ENCODE measurements at regions not wholly inside any gene's neighbourhood (a gene's known extent, or its start where the extent isn't known, plus 50 kb on each side); places are given as distances from the start of the nearest gene placed in this dataset.

DNA sequence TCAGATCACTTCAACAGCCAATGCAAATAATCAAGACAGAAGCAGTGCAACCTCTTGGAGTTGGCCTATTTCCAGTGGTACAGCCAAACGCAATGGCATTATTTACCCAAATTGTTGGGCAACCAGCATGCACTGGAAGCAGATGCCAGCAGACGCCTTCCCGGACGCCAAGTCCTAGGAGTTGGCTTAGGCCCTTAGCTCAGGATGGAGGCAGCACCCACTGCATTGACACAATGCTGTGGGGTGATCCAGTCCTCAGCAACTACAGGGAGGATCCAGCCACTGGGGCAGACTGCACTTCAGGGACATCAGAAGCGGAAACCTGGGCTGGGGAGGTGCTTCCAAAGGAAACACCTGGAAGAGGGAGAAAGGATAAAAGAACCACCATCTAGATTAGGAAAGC is 290.4 kb downstream of the FAM43A start:
- TF ChIP-seq, protein P1, sequence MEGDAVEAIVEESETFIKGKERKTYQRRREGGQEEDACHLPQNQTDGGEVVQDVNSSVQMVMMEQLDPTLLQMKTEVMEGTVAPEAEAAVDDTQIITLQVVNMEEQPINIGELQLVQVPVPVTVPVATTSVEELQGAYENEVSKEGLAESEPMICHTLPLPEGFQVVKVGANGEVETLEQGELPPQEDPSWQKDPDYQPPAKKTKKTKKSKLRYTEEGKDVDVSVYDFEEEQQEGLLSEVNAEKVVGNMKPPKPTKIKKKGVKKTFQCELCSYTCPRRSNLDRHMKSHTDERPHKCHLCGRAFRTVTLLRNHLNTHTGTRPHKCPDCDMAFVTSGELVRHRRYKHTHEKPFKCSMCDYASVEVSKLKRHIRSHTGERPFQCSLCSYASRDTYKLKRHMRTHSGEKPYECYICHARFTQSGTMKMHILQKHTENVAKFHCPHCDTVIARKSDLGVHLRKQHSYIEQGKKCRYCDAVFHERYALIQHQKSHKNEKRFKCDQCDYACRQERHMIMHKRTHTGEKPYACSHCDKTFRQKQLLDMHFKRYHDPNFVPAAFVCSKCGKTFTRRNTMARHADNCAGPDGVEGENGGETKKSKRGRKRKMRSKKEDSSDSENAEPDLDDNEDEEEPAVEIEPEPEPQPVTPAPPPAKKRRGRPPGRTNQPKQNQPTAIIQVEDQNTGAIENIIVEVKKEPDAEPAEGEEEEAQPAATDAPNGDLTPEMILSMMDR (IDR thresholded peaks at IDR 0.05) = no peak
- no peak for TF ChIP-seq EZH2phosphoT487 (IDR thresholded peaks at IDR 0.05)
- no peak for TF ChIP-seq EZH2 (IDR thresholded peaks at IDR 0.05)
